IMR-90 (cell line): ENCODE measurements at regions not wholly inside any gene's neighbourhood (a gene's known extent, or its start where the extent isn't known, plus 50 kb on each side); places are given as distances from the start of the nearest gene placed in this dataset.

Source experiments
- ATAC-seq: fragments of 200-7000 bp; cut with Tn5 transposase; 2 replicates; pipeline ENCODE4 v1.9.1; 2020; ENCODE audit warnings: low read depth, mild to moderate bottlenecking, moderate library complexity
- BruUV-seq: library from RNA; stranded (reverse); fragments of 400-500 nt; replicated peaks from 2 replicates; lab custom pipeline; 2021; lab: Mats Ljungman, UMichigan
- CTCF ChIA-PET: fragments of 300-600 bp; formaldehyde crosslinking; extraction: SDS; loops from one replicate; lab custom pipeline; 2021; ENCODE audit warnings: antibody characterized with exemption; lab: Yijun Ruan, JAX
- POLR2A ChIA-PET: fragments of 300-600 bp; sonication (Branson Sonifier 250); formaldehyde crosslinking; loops from one replicate; lab custom pipeline; 2022; ENCODE audit warnings: antibody characterized with exemption; ENCODE audit not compliant: unreplicated experiment; lab: Charles Lee
- DNase-seq: peaks from one replicate; pipeline ENCODE4 v3.0.0; 2013
- H2AFZ ChIP-seq: replicated peaks from 2 replicates; pipeline ENCODE3; 2013; ENCODE audit warnings: low read length, mild to moderate bottlenecking; ENCODE audit not compliant: poor library complexity
- H2AK5ac ChIP-seq: 2 replicates; pipeline ENCODE4 v1.6.1; 2013; ENCODE audit warnings: low read depth, low read length, inconsistent platforms
- H2AK9ac ChIP-seq: replicated peaks from 2 replicates; pipeline ENCODE3; 2013; ENCODE audit warnings: mild to moderate bottlenecking, low read depth, low read length, moderate library complexity; ENCODE audit not compliant: poor library complexity
- H2BK120ac ChIP-seq: 2 replicates; pipeline ENCODE4 v1.6.1; 2013; ENCODE audit warnings: low read depth, low read length, inconsistent platforms
- H2BK15ac ChIP-seq: 3 replicates; pipeline ENCODE4 v1.6.1; 2013; ENCODE audit warnings: low read depth, low read length, inconsistent platforms
- H2BK20ac ChIP-seq: 2 replicates; pipeline ENCODE4 v1.6.1; 2013; ENCODE audit warnings: low read depth, mild to moderate bottlenecking, inconsistent platforms, low read length, moderate library complexity
- H2BK5ac ChIP-seq: 2 replicates; pipeline ENCODE4 v1.6.1; 2013; ENCODE audit warnings: mild to moderate bottlenecking, low read depth, low read length, inconsistent platforms; ENCODE audit not compliant: poor library complexity, severe bottlenecking
- H3K14ac ChIP-seq: replicated peaks from 2 replicates; pipeline ENCODE4 v1.6.1; 2013; ENCODE audit warnings: low read depth, low read length, inconsistent platforms
- H3K18ac ChIP-seq: 2 replicates; pipeline ENCODE4 v1.6.1; 2013; ENCODE audit warnings: low read depth, low read length, control low read depth
- H3K23ac ChIP-seq: 2 replicates; pipeline ENCODE4 v1.6.1; 2013; ENCODE audit warnings: low read depth, low read length, inconsistent platforms
- H3K27ac ChIP-seq: 2 replicates; pipeline ENCODE4 v1.5.1; 2013; ENCODE audit warnings: mild to moderate bottlenecking, control low read depth, low read length; ENCODE audit not compliant: insufficient read depth
- H3K27me3 ChIP-seq: 2 replicates; pipeline ENCODE4 v1.6.1; 2013; ENCODE audit warnings: low read length; ENCODE audit not compliant: control insufficient read depth, insufficient read depth
- H3K36me3 ChIP-seq: 2 replicates; pipeline ENCODE4 v1.6.1; 2013; ENCODE audit warnings: low read length, mixed read lengths; ENCODE audit not compliant: control insufficient read depth, insufficient read depth
- H3K4ac ChIP-seq: 2 replicates; pipeline ENCODE4 v1.6.1; 2013; ENCODE audit warnings: low read depth, low read length, inconsistent platforms
- H3K4me1 ChIP-seq: 2 replicates; pipeline ENCODE4 v1.6.1; 2013; ENCODE audit warnings: low read length, mixed read lengths; ENCODE audit not compliant: control insufficient read depth, insufficient read depth
- H3K4me2 ChIP-seq: 2 replicates; pipeline ENCODE4 v1.6.1; 2013; ENCODE audit warnings: low read depth, mild to moderate bottlenecking, control low read depth, low read length, moderate library complexity
- H3K4me3 ChIP-seq: 2 replicates; pipeline ENCODE4 v1.5.1; 2013; ENCODE audit warnings: low read depth, mild to moderate bottlenecking, control low read depth, low read length, moderate library complexity; ENCODE audit not compliant: insufficient read depth
- H3K56ac ChIP-seq: 2 replicates; pipeline ENCODE4 v1.6.1; 2013; ENCODE audit warnings: low read length, inconsistent platforms; ENCODE audit not compliant: insufficient read depth; ENCODE audit errors: extremely low read depth
- H3K79me1 ChIP-seq, 2 experiments: 2 replicates each; pipeline ENCODE4 v1.6.1; 2013; ENCODE audit warnings: low read length in 2 of 2, inconsistent platforms in 1 of 2, low read depth in 1 of 2
- H3K9ac ChIP-seq: 2 replicates; pipeline ENCODE4 v1.6.1; 2013; ENCODE audit warnings: low read depth, low read length, control low read depth
- H3K9me1 ChIP-seq: 2 replicates; pipeline ENCODE4 v1.6.1; 2013; ENCODE audit warnings: low read length, inconsistent platforms; ENCODE audit not compliant: insufficient read depth
- H3K9me3 ChIP-seq: 2 replicates; pipeline ENCODE4 v1.6.1; 2013; ENCODE audit warnings: low read length; ENCODE audit not compliant: control insufficient read depth, insufficient read depth
- H4K20me1 ChIP-seq: 2 replicates; pipeline ENCODE4 v1.6.1; 2013; ENCODE audit warnings: low read length, inconsistent platforms; ENCODE audit not compliant: insufficient read depth
- H4K5ac ChIP-seq: 2 replicates; pipeline ENCODE4 v1.6.1; 2013; ENCODE audit warnings: mild to moderate bottlenecking, low read depth, low read length, control low read depth
- H4K8ac ChIP-seq, 2 experiments: 2 replicates each; pipeline ENCODE4 v1.6.1; 2013; ENCODE audit warnings: low read depth in 2 of 2, low read length in 2 of 2, control low read depth in 1 of 2, inconsistent platforms in 1 of 2
- H4K91ac ChIP-seq: 2 replicates; pipeline ENCODE4 v1.6.1; 2013; ENCODE audit warnings: low read depth, low read length, inconsistent platforms; ENCODE audit not compliant: insufficient read depth
- ELK1 ChIP-seq: fragments of 150-350 bp; IDR thresholded peaks from 2 replicates; pipeline ENCODE4 v1.6.1; 2016; ENCODE audit warnings: low read depth, mild to moderate bottlenecking, low read length, moderate library complexity, borderline replicate concordance
- FOS ChIP-seq: fragments of 150-350 bp; IDR thresholded peaks from 2 replicates; pipeline ENCODE4 v1.6.1; 2016; ENCODE audit warnings: low read depth, low read length
- MXI1 ChIP-seq: IDR thresholded peaks from 2 replicates; pipeline ENCODE4 v1.6.1; 2012; ENCODE audit warnings: low read depth, mild to moderate bottlenecking, low read length, moderate library complexity, borderline replicate concordance
- RCOR1 ChIP-seq: IDR thresholded peaks from 2 replicates; pipeline ENCODE4 v1.6.1; 2012; ENCODE audit warnings: mild to moderate bottlenecking, low read length, improper control_type of control experiment; ENCODE audit not compliant: insufficient replicate concordance
- WGBS, 2 experiments: methylation state at CpG; one replicate each; pipeline versions ENCODE4 v1.1.5 to v1.1.7; 2013; ENCODE audit warnings: missing lambda C conversion rate in 2 of 2; ENCODE audit not compliant: insufficient read length in 1 of 2; ENCODE audit errors: extremely low coverage in 2 of 2; 5-methylcytosine and 5-hydroxymethylcytosine counted together
- dilution Hi-C: fragments of 300-500 bp; cut with HindIII; formaldehyde crosslinking; loops from one replicate; pipeline ENCODE4 v1.14.3; 2018; ENCODE audit warnings: low sequenced_read_pairs; ENCODE audit not compliant: unreplicated experiment
- in situ Hi-C: fragments of 300-500 bp; cut with MboI; formaldehyde crosslinking; loops from 3 replicates; pipeline ENCODE4 v1.14.3; 2019; ENCODE audit warnings: low sequenced_read_pairs, inconsistent platforms, mixed read lengths
- intact Hi-C: fragments of 100-400 bp; cut with micrococcal nuclease; formaldehyde crosslinking; loops from 2 replicates; pipeline ENCODE4 v1.10.0; 2022

DNA sequence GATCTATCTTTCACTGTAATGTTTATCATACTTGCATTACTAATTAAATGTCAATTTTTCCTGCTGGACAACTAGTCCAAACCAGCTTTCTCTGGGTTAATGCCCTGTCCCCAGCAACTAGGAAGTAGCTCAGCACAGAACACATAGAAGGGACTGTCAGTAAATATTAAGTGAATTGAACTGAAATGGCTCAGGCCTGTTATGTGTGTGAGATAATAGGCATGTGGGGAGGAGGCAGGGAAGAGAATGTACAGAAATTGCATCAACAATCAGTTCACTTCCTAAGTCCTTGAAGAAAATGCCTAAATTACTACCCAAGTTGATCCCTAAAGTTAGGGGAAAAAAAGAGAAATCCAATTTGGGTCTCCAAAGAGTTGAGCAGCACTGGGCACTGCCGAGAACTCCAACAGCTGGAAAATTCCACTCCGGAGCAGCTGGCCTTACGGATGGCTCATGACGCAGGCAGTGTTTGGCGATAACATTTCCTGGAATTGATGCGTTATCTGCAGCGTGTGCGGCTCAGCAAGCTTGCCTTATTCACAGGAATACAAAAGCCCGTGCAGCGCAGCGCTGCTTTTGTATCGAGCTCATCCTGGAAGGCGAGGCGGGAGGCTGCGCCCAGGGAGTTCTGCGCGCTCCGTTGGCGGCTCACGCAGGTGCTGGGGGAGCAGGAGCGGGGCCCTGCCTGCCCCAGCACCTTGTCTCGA lies 297.3 kb upstream of the LCORL start:
- no peak overlapping the region for H4K91ac ChIP-seq
- 24% methylated on average over 9 of the region's 22 CpGs; no CpG with 5 or more reads in 1 of the 2 experiments for WGBS, 2 experiments
- no peak overlapping the region for H2AK9ac ChIP-seq
- no peak overlapping the region for H3K23ac ChIP-seq
- peaks cover 13% of the 10 kb centered on the region for H3K9me3 ChIP-seq
- no TSS peak for BruUV-seq
- intact Hi-C loops = no loop called here
- CTCF ChIA-PET = no interaction called here
- H2BK20ac ChIP-seq = no peak overlapping the region
- POLR2A ChIA-PET = no interaction called here
- no peak overlapping the region for H3K4me2 ChIP-seq
- H3K14ac ChIP-seq = no peak overlapping the region
- ATAC-seq (no peak), DNase-seq (no peak)
- H3K9ac ChIP-seq = no peak overlapping the region
- H3K4me3 ChIP-seq = no peak overlapping the region
- H3K9me1 ChIP-seq = no peaks in the 10 kb centered on the region
- in situ Hi-C loops = no loop called here
- H2BK120ac ChIP-seq = no peak overlapping the region
- no peaks in the 10 kb centered on the region for H3K4me1 ChIP-seq
- H3K56ac ChIP-seq = no peak overlapping the region
- no peak for TF ChIP-seq RCOR1
- no peak for TF ChIP-seq MXI1
- TF ChIP-seq FOS = no peak
- no peak for TF ChIP-seq ELK1
- no peak overlapping the region for H2BK5ac ChIP-seq
- H3K79me1 ChIP-seq = no peaks in the 10 kb centered on the region
- H4K8ac ChIP-seq = no peak overlapping the region
- no peak overlapping the region for H2BK15ac ChIP-seq
- H3K27me3 ChIP-seq = no peaks in the 10 kb centered on the region
- no peak overlapping the region for H3K4ac ChIP-seq
- no peak overlapping the region for H3K18ac ChIP-seq
- H3K36me3 ChIP-seq = no peaks in the 10 kb centered on the region
- no peak overlapping the region for H2AK5ac ChIP-seq
- no peak overlapping the region for H2AFZ ChIP-seq
- H4K20me1 ChIP-seq = no peaks in the 10 kb centered on the region
- H3K27ac ChIP-seq = no peak overlapping the region
- H4K5ac ChIP-seq = no peak overlapping the region
- dilution Hi-C loops = no loop called here
